IPS DF 4.7 (cell line): ENCODE measurements at regions not wholly inside any gene's neighbourhood (a gene's known extent, or its start where the extent isn't known, plus 50 kb on each side); places are given as distances from the start of the nearest gene placed in this dataset.
"Not testable (repeated sequence)": the region's sequence is repeated elsewhere in the genome, so short reads cannot be mapped to it uniquely, and the experiment has no call there.

Source experiments
- DNase-seq: peaks from one replicate; pipeline ENCODE4 v3.0.0-alpha.2; 2013; ENCODE audit warnings: low spot score; ENCODE audit errors: extremely low read depth

- no peak for DNase-seq
Measured at GRCh38 chr3:118108769-118109168, 925.9 kb downstream of the IGSF11 start.

- DNase-seq, result no peak
Measured at GRCh38 chr3:118110211-118110610, 924.4 kb downstream of the IGSF11 start.

- no peak for DNase-seq
Measured at GRCh38 chr3:118116991-118117390, 917.7 kb downstream of the IGSF11 start.

- no peak for DNase-seq
Measured at GRCh38 chr3:118126751-118127150, 907.9 kb downstream of the IGSF11 start.

- no peak for DNase-seq
Measured at GRCh38 chr3:118127992-118128391, 906.7 kb downstream of the IGSF11 start.

- no peak for DNase-seq
Measured at GRCh38 chr3:118128886-118129285, 905.8 kb downstream of the IGSF11 start.

GRCh38 chr3:118137778-118138177 lies 896.9 kb downstream of the IGSF11 start:
- DNase-seq, result no peak

- DNase-seq, result no peak
Measured at GRCh38 chr3:118144919-118145318, 889.7 kb downstream of the IGSF11 start.

- no peak for DNase-seq
Measured at GRCh38 chr3:118146658-118147375, 887.8 kb downstream of the IGSF11 start.

- DNase-seq, result no peak
Measured at GRCh38 chr3:118151164-118151563, 883.5 kb downstream of the IGSF11 start.

GRCh38 chr3:118162627-118163588 lies 871.7 kb downstream of the IGSF11 start:
- DNase-seq, result not testable (repeated sequence)

- DNase-seq, result no peak
Measured at GRCh38 chr3:118165413-118165812, 869.2 kb downstream of the IGSF11 start.

GRCh38 chr3:118167571-118167970 lies 867.1 kb downstream of the IGSF11 start:
- DNase-seq, result no peak

GRCh38 chr3:118168175-118168574 lies 866.5 kb downstream of the IGSF11 start:
- no peak for DNase-seq

- DNase-seq, result no peak
Measured at GRCh38 chr3:118171236-118171852, 863.3 kb downstream of the IGSF11 start.

GRCh38 chr3:118180853-118181252 lies 853.8 kb downstream of the IGSF11 start:
- no peak for DNase-seq

- DNase-seq, result no peak
Measured at GRCh38 chr3:118181274-118181673, 853.4 kb downstream of the IGSF11 start.

- DNase-seq, result no peak
Measured at GRCh38 chr3:118186051-118186450, 848.6 kb downstream of the IGSF11 start.

GRCh38 chr3:118187221-118187620 lies 847.4 kb downstream of the IGSF11 start:
- no peak for DNase-seq

- no peak for DNase-seq
Measured at GRCh38 chr3:118196183-118196582, 838.5 kb downstream of the IGSF11 start.

- no peak for DNase-seq
Measured at GRCh38 chr3:118199044-118199443, 835.6 kb downstream of the IGSF11 start.

GRCh38 chr3:118204052-118204656 lies 830.5 kb downstream of the IGSF11 start:
- no peak for DNase-seq
